Left lung (tissue), 4 donors: ENCODE measurements at regions not wholly inside any gene's neighbourhood (a gene's known extent, or its start where the extent isn't known, plus 50 kb on each side); places are given as distances from the start of the nearest gene placed in this dataset.

ENCODE experiments used
- ATAC-seq: fragments of 200-7000 bp; cut with Tn5 transposase; one replicate; pipeline ENCODE4 v1.9.1; 2020; ENCODE audit warnings: moderate library complexity
- DNase-seq, 4 donors: peaks; one replicate each; pipeline ENCODE4 v3.0.0-alpha.2; 2013 to 2020
- H3K27ac ChIP-seq, 2 donors: fragments of 200-600 bp; sonication (generic) in 1 of 2; one replicate each; pipeline versions ENCODE4 v1.5.0 to v1.8.0; 2020 to 2021
- H3K27me3 ChIP-seq, 2 donors: fragments of 200-600 bp; sonication (generic) in 1 of 2; one replicate each; pipeline versions ENCODE4 v1.5.0 to v1.8.0; 2020 to 2021
- H3K36me3 ChIP-seq, 2 donors: fragments of 200-600 bp; sonication (generic) in 1 of 2; one replicate each; pipeline versions ENCODE4 v1.5.0 to v1.8.0; 2020 to 2021
- H3K4me1 ChIP-seq, 2 donors: fragments of 200-600 bp; one replicate each; pipeline ENCODE4 v1.8.0; 2021
- H3K4me3 ChIP-seq, 2 donors: fragments of 200-600 bp; sonication (generic) in 1 of 2; one replicate each; pipeline versions ENCODE4 v1.5.0 to v1.8.0; 2020 to 2021; ENCODE audit warnings: mild to moderate bottlenecking in 1 of 2
- H3K9me3 ChIP-seq, 2 donors: fragments of 200-600 bp; sonication (generic) in 1 of 2; one replicate each; pipeline versions ENCODE4 v1.5.0 to v1.8.0; 2020 to 2021
- CTCF ChIP-seq, 2 donors: fragments of 200-600 bp; sonication (generic) in 1 of 2; IDR thresholded peaks; one replicate each; pipeline versions ENCODE4 v1.5.0 to v1.8.0; 2021; ENCODE audit warnings: antibody characterized with exemption in 2 of 2
- intact Hi-C, 2 donors: fragments of 100-400 bp; cut with DNase I; formaldehyde crosslinking; loops; one replicate each; pipeline versions ENCODE4 v1.11.2 to v1.14.2; 2022
- donor health status: DM: no; HTN: yes; CAD: no.
- donor health status: DM: no; HTN: no; CAD: no.

GRCh38 chr13:34031610-34032009 lies 213.7 kb downstream of the RFC3 start:
- no peak for TF ChIP-seq CTCF (IDR thresholded peaks at IDR 0.05)
- DNase-seq (no peak), ATAC-seq (no peak)
- Histone ChIP-seq H3K27me3 (no peaks in the 10 kb centered on the region), H3K4me1 (no peaks in the 10 kb centered on the region), H3K4me3 (no peak overlapping the region), H3K36me3 (no peaks in the 10 kb centered on the region), H3K9me3 (peaks cover 0 to 14% of the 10 kb centered on the region in 2 donors), H3K27ac (no peak overlapping the region)
- intact Hi-C loops: no loop called here

- Histone ChIP-seq H3K9me3 (peaks cover 0 to 4% of the 10 kb centered on the region in 2 donors), H3K27me3 (no peaks in the 10 kb centered on the region), H3K4me1 (no peaks in the 10 kb centered on the region), H3K36me3 (no peaks in the 10 kb centered on the region), H3K27ac (no peak overlapping the region), H3K4me3 (no peak overlapping the region)
- ATAC-seq (no peak), DNase-seq (no peak)
- TF ChIP-seq CTCF (IDR thresholded peaks at IDR 0.05): no peak
- intact Hi-C loops: no loop called here
These were observed 216.5 kb downstream of the RFC3 start for GRCh38 chr13:34034411-34034810.

- intact Hi-C loops: no loop called here
- H3K27me3 ChIP-seq: no peaks in the 10 kb centered on the region
- no peaks in the 10 kb centered on the region for H3K36me3 ChIP-seq
- ATAC-seq (no peak), DNase-seq (no peak)
- H3K4me3 ChIP-seq: no peak overlapping the region
- peaks cover 0 to 3% of the 10 kb centered on the region in 2 donors for H3K9me3 ChIP-seq
- H3K27ac ChIP-seq: no peak overlapping the region
- H3K4me1 ChIP-seq: no peaks in the 10 kb centered on the region
- TF ChIP-seq CTCF (IDR thresholded peaks at IDR 0.05): no peak
These were observed 217.2 kb downstream of the RFC3 start for GRCh38 chr13:34035178-34035577.

- no peak overlapping the region for H3K4me3 ChIP-seq
These were observed 217.9 kb downstream of the RFC3 start for GRCh38 chr13:34035676-34036325.

More at GRCh38 chr13:34035676-34036325, 217.9 kb downstream of the RFC3 start:
- Histone ChIP-seq H3K27ac (no peak overlapping the region), H3K36me3 (no peaks in the 10 kb centered on the region), H3K4me1 (no peaks in the 10 kb centered on the region), H3K27me3 (no peaks in the 10 kb centered on the region), H3K9me3 (peaks cover 0 to 3% of the 10 kb centered on the region in 2 donors)
- no peak for TF ChIP-seq CTCF (IDR thresholded peaks at IDR 0.05)
- intact Hi-C loops: no loop called here
- ATAC-seq (no peak), DNase-seq (no peak)
